Nephron (organoid): ENCODE measurements at regions not wholly inside any gene's neighbourhood (a gene's known extent, or its start where the extent isn't known, plus 50 kb on each side); places are given as distances from the start of the nearest gene placed in this dataset.

Source experiments
- H3K27ac Mint-ChIP-seq, 3 experiments: 2 replicates each; pipeline ENCODE4 v1.8.0; 2020; ENCODE audit warnings: mixed read lengths in 3 of 3, mild to moderate bottlenecking in 2 of 3, moderate library complexity in 1 of 3
- H3K27me3 Mint-ChIP-seq: 2 replicates; pipeline ENCODE4 v1.8.0; 2021; ENCODE audit warnings: low read depth, mild to moderate bottlenecking, moderate library complexity, mixed read lengths
- H3K36me3 Mint-ChIP-seq: 2 replicates; pipeline ENCODE4 v1.8.0; 2020; ENCODE audit warnings: low read depth, mixed read lengths
- H3K4me1 Mint-ChIP-seq: 2 replicates; pipeline ENCODE4 v1.8.0; 2020; ENCODE audit warnings: mixed read lengths
- H3K4me3 Mint-ChIP-seq, 3 experiments: 2 replicates each; pipeline ENCODE4 v1.8.0; 2020; ENCODE audit warnings: mild to moderate bottlenecking in 3 of 3, mixed read lengths in 3 of 3, moderate library complexity in 2 of 3
- H3K9me3 Mint-ChIP-seq: 2 replicates; pipeline ENCODE4 v1.8.0; 2020; ENCODE audit warnings: mixed read lengths
- TF ChIP-seq, protein P1 (sequence below), 3 experiments: fragments of 200-600 bp; sonication (generic); IDR thresholded peaks; one replicate each; pipeline ENCODE4 v1.5.0; 2021; ENCODE audit warnings: antibody characterized with exemption in 3 of 3; ENCODE audit not compliant: unreplicated experiment in 3 of 3

DNA sequence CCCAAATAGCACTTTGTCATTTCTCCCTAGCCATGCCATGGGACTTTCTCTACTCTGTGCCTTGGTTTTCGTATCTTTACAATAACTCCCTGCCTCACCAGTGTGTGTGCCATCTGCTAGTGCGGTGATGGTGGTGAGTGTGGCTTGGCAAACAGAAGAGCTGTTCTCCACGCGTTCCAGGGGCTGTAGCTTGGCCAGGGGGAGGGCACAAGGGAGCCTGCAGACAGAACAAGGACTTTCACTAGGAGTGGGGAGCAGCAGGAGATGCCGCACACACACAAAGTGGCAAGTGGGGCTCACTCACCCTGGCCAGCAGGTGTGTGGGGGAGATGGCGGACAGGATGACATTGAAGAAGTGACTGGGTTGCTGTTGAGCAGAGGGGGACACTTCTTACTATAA is 196.9 kb downstream of the HAUS1 start:
- Mint-ChIP-seq H3K9me3 (peaks cover 3% of the 10 kb centered on the region), H3K27ac (no peak overlapping the region), H3K4me1 (no peaks in the 10 kb centered on the region), H3K36me3 (no peaks in the 10 kb centered on the region), H3K4me3 (no peak overlapping the region), H3K27me3 (peaks cover 30% of the 10 kb centered on the region)
- TF ChIP-seq, protein P1, sequence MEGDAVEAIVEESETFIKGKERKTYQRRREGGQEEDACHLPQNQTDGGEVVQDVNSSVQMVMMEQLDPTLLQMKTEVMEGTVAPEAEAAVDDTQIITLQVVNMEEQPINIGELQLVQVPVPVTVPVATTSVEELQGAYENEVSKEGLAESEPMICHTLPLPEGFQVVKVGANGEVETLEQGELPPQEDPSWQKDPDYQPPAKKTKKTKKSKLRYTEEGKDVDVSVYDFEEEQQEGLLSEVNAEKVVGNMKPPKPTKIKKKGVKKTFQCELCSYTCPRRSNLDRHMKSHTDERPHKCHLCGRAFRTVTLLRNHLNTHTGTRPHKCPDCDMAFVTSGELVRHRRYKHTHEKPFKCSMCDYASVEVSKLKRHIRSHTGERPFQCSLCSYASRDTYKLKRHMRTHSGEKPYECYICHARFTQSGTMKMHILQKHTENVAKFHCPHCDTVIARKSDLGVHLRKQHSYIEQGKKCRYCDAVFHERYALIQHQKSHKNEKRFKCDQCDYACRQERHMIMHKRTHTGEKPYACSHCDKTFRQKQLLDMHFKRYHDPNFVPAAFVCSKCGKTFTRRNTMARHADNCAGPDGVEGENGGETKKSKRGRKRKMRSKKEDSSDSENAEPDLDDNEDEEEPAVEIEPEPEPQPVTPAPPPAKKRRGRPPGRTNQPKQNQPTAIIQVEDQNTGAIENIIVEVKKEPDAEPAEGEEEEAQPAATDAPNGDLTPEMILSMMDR (IDR thresholded peaks at IDR 0.05; ENCODE audit: unreplicated experiment in 3 of 3): no peak

DNA sequence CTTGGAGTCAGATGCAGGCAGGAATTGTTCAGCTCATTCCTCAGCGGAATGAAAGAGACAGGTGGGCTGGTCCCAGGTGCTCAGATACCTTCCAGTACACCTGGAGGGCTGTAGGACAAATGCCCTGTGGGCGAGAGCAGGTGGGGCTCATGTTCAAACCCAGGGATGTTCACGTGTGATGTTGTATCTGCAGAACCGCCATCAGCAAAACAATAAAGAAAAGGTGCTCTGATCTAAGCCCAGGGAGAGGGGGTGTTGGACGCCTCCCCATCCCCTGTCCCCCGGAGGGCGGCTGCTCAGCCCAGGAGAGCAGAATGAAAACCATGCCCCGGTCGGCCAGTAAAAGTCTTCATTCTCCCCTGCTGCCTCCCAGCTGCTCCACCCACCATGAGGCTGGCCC is 197.4 kb downstream of the HAUS1 start:
- H3K27me3 Mint-ChIP-seq: peaks cover 30% of the 10 kb centered on the region
- H3K4me1 Mint-ChIP-seq: no peaks in the 10 kb centered on the region
- no peak overlapping the region for H3K27ac Mint-ChIP-seq
- peaks cover 7% of the 10 kb centered on the region for H3K9me3 Mint-ChIP-seq
- H3K36me3 Mint-ChIP-seq: peaks cover 3% of the 10 kb centered on the region
- TF ChIP-seq, protein P1 (IDR thresholded peaks at IDR 0.05; ENCODE audit: unreplicated experiment in 3 of 3): no peak
- no peak overlapping the region for H3K4me3 Mint-ChIP-seq

DNA sequence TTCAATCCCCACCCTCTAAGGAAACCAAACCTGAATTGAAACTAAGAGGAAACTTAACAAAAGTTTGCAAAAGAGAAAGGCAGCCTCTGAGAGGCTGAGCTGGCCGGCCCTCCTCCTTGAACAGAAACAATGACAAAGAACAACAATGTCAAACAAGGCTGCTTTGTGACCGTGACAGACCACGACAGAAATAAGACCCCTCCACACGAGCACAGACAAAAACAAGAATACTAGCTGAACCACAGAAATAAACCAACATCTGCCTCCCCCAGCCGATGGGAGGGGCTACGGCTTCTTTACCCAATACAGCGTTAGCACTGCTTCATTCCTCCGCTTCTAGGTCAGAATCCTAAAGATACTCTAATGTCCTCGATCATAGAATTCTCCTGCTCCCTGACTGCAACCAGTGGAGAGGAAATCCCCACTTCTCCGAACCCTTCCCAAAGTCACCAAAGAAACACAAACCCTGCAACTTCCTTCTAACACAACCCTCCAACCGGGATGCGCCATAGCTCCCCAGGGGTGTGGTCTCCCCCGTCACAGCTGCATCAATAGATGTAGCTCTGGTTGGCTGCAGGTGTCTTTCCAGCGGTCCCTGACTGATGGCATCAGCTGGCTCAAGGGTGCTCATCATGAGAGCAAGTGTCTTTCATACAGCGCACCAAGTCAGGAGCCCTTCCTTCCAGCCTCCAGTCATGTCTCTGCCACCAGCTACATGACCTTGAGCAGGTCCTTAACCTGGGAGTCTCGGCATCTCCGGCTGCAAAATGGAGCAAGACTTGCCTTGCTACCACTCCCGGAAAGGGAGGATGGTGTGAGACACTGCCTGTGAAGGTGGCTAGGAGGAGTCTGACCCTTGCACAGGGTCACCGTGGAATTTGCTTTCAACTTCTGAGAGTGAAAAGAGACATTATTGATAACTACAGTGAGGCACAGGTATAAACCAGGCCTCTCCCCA is 198.6 kb downstream of the HAUS1 start:
- Mint-ChIP-seq H3K4me3 (no peak overlapping the region), H3K4me1 (no peaks in the 10 kb centered on the region), H3K27ac (no peak overlapping the region), H3K36me3 (peaks cover 3% of the 10 kb centered on the region), H3K9me3 (peaks cover 16% of the 10 kb centered on the region), H3K27me3 (peaks cover 26% of the 10 kb centered on the region)
- TF ChIP-seq, protein P1 (IDR thresholded peaks at IDR 0.05; ENCODE audit: unreplicated experiment in 3 of 3): no peak

DNA sequence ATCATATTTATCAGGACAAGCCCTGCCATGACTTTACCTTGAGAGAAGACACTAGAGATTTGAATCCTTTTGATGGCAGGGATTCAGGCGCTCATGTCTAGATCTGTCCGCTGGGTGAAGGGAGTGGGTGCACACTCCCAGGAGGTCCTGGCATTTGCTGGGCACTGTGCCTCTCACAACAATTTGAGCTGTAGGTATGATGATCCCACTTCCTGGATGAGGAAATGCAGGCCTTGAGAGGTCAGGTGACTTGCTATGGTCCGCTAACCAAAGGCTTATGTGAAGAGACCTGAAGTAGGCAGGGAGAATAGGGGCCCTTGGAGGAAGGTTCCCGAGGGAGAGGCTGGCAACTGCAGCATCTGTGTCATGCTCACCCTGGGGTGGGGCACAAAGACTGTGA is 206.1 kb downstream of the HAUS1 start:
- TF ChIP-seq, protein P1 (IDR thresholded peaks at IDR 0.05; ENCODE audit: unreplicated experiment in 3 of 3): no peak
- Mint-ChIP-seq H3K27me3 (peaks cover 4% of the 10 kb centered on the region), H3K4me3 (no peak overlapping the region), H3K27ac (no peak overlapping the region), H3K36me3 (peaks cover 3% of the 10 kb centered on the region), H3K4me1 (peaks cover 5% of the 10 kb centered on the region), H3K9me3 (peaks cover 13% of the 10 kb centered on the region)

DNA sequence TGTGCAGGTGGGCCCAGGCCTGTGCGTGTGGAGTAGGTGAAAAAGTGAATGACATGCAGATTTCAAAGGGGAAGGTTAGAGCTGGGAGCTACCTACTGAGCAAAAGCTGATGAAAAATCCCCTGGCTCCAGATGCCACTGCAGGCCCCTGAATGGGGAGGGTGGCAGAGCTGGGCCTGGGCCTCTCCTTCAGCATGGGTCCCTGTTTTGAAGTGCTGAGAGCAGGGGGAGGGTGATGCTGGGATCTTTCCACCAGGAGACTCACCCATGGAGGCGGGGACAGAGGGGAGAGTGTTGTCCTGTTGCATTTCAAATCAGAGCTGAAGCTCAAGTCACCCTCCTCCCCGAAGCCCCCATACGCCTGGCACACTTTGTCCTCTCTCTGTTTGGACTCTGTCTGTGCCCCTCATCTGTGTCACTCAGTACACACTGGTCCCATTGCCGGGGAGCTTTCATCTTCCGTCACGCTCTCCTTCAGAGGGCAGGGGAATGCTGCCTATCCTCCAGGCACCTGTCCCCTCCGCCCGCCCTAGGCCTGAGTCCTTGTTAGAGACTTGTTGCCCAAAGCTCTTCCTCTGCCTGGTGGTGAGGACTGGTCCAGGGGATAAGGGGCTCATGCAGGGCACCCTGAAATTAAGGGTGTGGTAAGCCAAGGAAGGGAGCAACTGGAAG is 206.6 kb downstream of the HAUS1 start:
- TF ChIP-seq, protein P1 (IDR thresholded peaks at IDR 0.05; ENCODE audit: unreplicated experiment in 3 of 3): no peak
- H3K36me3 Mint-ChIP-seq: peaks cover 3% of the 10 kb centered on the region
- H3K9me3 Mint-ChIP-seq: peaks cover 13% of the 10 kb centered on the region
- H3K27ac Mint-ChIP-seq: no peak overlapping the region
- peaks cover 4% of the 10 kb centered on the region for H3K27me3 Mint-ChIP-seq
- no peak overlapping the region for H3K4me3 Mint-ChIP-seq
- H3K4me1 Mint-ChIP-seq: peaks cover 5% of the 10 kb centered on the region
